T-helper 17 cell (primary cell): ENCODE measurements at regions not wholly inside any gene's neighbourhood (a gene's known extent, or its start where the extent isn't known, plus 50 kb on each side); places are given as distances from the start of the nearest gene placed in this dataset.
A peak's percentile ranks its signal among the peaks of the same experiment; 100 is the strongest.
"Not testable (repeated sequence)": the region's sequence is repeated elsewhere in the genome, so short reads cannot be mapped to it uniquely, and the experiment has no call there.

Source experiments
- ATAC-seq: fragments of 150-1000 bp; cut with Tn5 transposase; 2 replicates; pipeline ENCODE4 v1.10.0; 2021; ENCODE audit warnings: mild to moderate bottlenecking, moderate library complexity
- DNase-seq, 3 donors: peaks; one replicate each; pipeline versions ENCODE4 v3.0.0 to v3.0.0-alpha.2; 2020 to 2021
- H3K9me3 ChIP-seq: one replicate; pipeline ENCODE4 v1.7.0; 2013; ENCODE audit warnings: low read length, mild to moderate bottlenecking; ENCODE audit not compliant: control insufficient read depth, poor library complexity, severe bottlenecking
- H3K27ac Mint-ChIP-seq: one replicate; pipeline ENCODE4 v1.8.0; 2022; ENCODE audit warnings: mild to moderate bottlenecking, moderate library complexity, mixed read lengths
- H3K27me3 Mint-ChIP-seq: one replicate; pipeline ENCODE4 v1.8.0; 2022; ENCODE audit warnings: mixed read lengths
- H3K36me3 Mint-ChIP-seq: one replicate; pipeline ENCODE4 v1.8.0; 2022; ENCODE audit warnings: low read depth, mixed read lengths
- H3K4me1 Mint-ChIP-seq: one replicate; pipeline ENCODE4 v1.8.0; 2022; ENCODE audit warnings: mild to moderate bottlenecking, mixed read lengths
- H3K4me3 Mint-ChIP-seq: one replicate; pipeline ENCODE4 v1.8.0; 2022; ENCODE audit warnings: mild to moderate bottlenecking, moderate library complexity, mixed read lengths

- peaks cover 4% of the 10 kb centered on the region for H3K9me3 ChIP-seq
- H3K4me1 Mint-ChIP-seq: no peaks in the 10 kb centered on the region
- no peaks in the 10 kb centered on the region for H3K36me3 Mint-ChIP-seq
- no peak overlapping the region for H3K27ac Mint-ChIP-seq
- ATAC-seq: no peak
- no peak overlapping the region for H3K4me3 Mint-ChIP-seq
- DNase-seq: no peak
- H3K27me3 Mint-ChIP-seq: peaks cover 7% of the 10 kb centered on the region
These were observed 175.0 kb downstream of the OTUD1 start for GRCh38 chr10:23613900-23614299.

- DNase-seq (no peak), ATAC-seq (no peak)
- Mint-ChIP-seq H3K4me3 (no peak overlapping the region), H3K27ac (no peak overlapping the region), H3K36me3 (no peaks in the 10 kb centered on the region), H3K4me1 (no peaks in the 10 kb centered on the region), H3K27me3 (peaks cover 9% of the 10 kb centered on the region)
- peaks cover 4% of the 10 kb centered on the region for H3K9me3 ChIP-seq
These were observed 175.6 kb downstream of the OTUD1 start for GRCh38 chr10:23614483-23614882.

GRCh38 chr10:23630376-23630775, 191.5 kb downstream of the OTUD1 start:
- no peaks in the 10 kb centered on the region for H3K9me3 ChIP-seq
- ATAC-seq: no peak
- H3K27ac Mint-ChIP-seq: no peak overlapping the region
- H3K27me3 Mint-ChIP-seq: peaks cover 14% of the 10 kb centered on the region
- no peaks in the 10 kb centered on the region for H3K4me1 Mint-ChIP-seq
- H3K36me3 Mint-ChIP-seq: no peaks in the 10 kb centered on the region
- DNase-seq: no peak
- H3K4me3 Mint-ChIP-seq: no peak overlapping the region

GRCh38 chr10:23630885-23631284, 192.0 kb downstream of the OTUD1 start:
- Mint-ChIP-seq H3K36me3 (no peaks in the 10 kb centered on the region), H3K4me1 (no peaks in the 10 kb centered on the region), H3K27ac (no peak overlapping the region), H3K4me3 (no peak overlapping the region), H3K27me3 (peaks cover 9% of the 10 kb centered on the region)
- no peak for ATAC-seq
- no peak for DNase-seq
- no peaks in the 10 kb centered on the region for H3K9me3 ChIP-seq

- Mint-ChIP-seq H3K27ac (no peak overlapping the region), H3K27me3 (peaks cover 17% of the 10 kb centered on the region), H3K4me1 (no peaks in the 10 kb centered on the region), H3K36me3 (no peaks in the 10 kb centered on the region), H3K4me3 (no peak overlapping the region)
- DNase-seq (no peak), ATAC-seq (peak; percentile 37)
- H3K9me3 ChIP-seq: no peaks in the 10 kb centered on the region
These were observed 204.4 kb downstream of the OTUD1 start for GRCh38 chr10:23643111-23643780.

GRCh38 chr10:23648618-23649017, 209.7 kb downstream of the OTUD1 start:
- Mint-ChIP-seq H3K27me3 (peaks cover 21% of the 10 kb centered on the region), H3K4me3 (no peak overlapping the region), H3K4me1 (no peaks in the 10 kb centered on the region), H3K27ac (no peak overlapping the region), H3K36me3 (no peaks in the 10 kb centered on the region)
- DNase-seq (no peak), ATAC-seq (no peak)
- H3K9me3 ChIP-seq: no peaks in the 10 kb centered on the region

GRCh38 chr10:23656735-23657134, 217.9 kb downstream of the OTUD1 start:
- no peaks in the 10 kb centered on the region for H3K36me3 Mint-ChIP-seq
- H3K27ac Mint-ChIP-seq: no peak overlapping the region
- H3K27me3 Mint-ChIP-seq: peaks cover 38% of the 10 kb centered on the region
- DNase-seq: no peak
- H3K9me3 ChIP-seq: no peaks in the 10 kb centered on the region
- no peak overlapping the region for H3K4me3 Mint-ChIP-seq
- H3K4me1 Mint-ChIP-seq: no peaks in the 10 kb centered on the region
- no peak for ATAC-seq

GRCh38 chr10:23657677-23658076, 218.8 kb downstream of the OTUD1 start:
- no peaks in the 10 kb centered on the region for H3K9me3 ChIP-seq
- Mint-ChIP-seq H3K36me3 (no peaks in the 10 kb centered on the region), H3K27ac (no peak overlapping the region), H3K4me3 (no peak overlapping the region), H3K27me3 (peaks cover 38% of the 10 kb centered on the region), H3K4me1 (no peaks in the 10 kb centered on the region)
- ATAC-seq (no peak), DNase-seq (no peak)

- not testable (repeated sequence) for H3K4me1 Mint-ChIP-seq, DNase-seq, ATAC-seq, H3K9me3 ChIP-seq, H3K27ac Mint-ChIP-seq, H3K36me3 Mint-ChIP-seq, H3K4me3 Mint-ChIP-seq
- H3K27me3 Mint-ChIP-seq: peaks cover 25% of the 10 kb centered on the region
These were observed 233.0 kb downstream of the OTUD1 start for GRCh38 chr10:23671866-23672265.

GRCh38 chr10:23675585-23675984, 236.7 kb downstream of the OTUD1 start:
- no peak overlapping the region for H3K27ac Mint-ChIP-seq
- H3K36me3 Mint-ChIP-seq: no peaks in the 10 kb centered on the region
- DNase-seq (no peak), ATAC-seq (no peak)
- H3K9me3 ChIP-seq: no peaks in the 10 kb centered on the region
- peaks cover 33% of the 10 kb centered on the region for H3K27me3 Mint-ChIP-seq
- H3K4me3 Mint-ChIP-seq: no peak overlapping the region
- H3K4me1 Mint-ChIP-seq: no peaks in the 10 kb centered on the region

- DNase-seq: no peak
- Mint-ChIP-seq H3K4me3 (no peak overlapping the region), H3K4me1 (no peaks in the 10 kb centered on the region), H3K36me3 (no peaks in the 10 kb centered on the region), H3K27ac (no peak overlapping the region), H3K27me3 (peaks cover 33% of the 10 kb centered on the region)
- H3K9me3 ChIP-seq: no peaks in the 10 kb centered on the region
- no peak for ATAC-seq
These were observed 237.4 kb downstream of the OTUD1 start for GRCh38 chr10:23676296-23676695.

- H3K36me3 Mint-ChIP-seq: no peaks in the 10 kb centered on the region
- no peaks in the 10 kb centered on the region for H3K9me3 ChIP-seq
- ATAC-seq (no peak), DNase-seq (no peak)
- no peaks in the 10 kb centered on the region for H3K4me1 Mint-ChIP-seq
- no peak overlapping the region for H3K27ac Mint-ChIP-seq
- H3K27me3 Mint-ChIP-seq: peaks cover 15% of the 10 kb centered on the region
- H3K4me3 Mint-ChIP-seq: no peak overlapping the region
These were observed 247.8 kb downstream of the OTUD1 start for GRCh38 chr10:23686722-23687121.

GRCh38 chr10:23692736-23693135, 253.9 kb downstream of the OTUD1 start:
- Mint-ChIP-seq H3K27ac (no peak overlapping the region), H3K4me3 (no peak overlapping the region), H3K4me1 (peaks cover 2% of the 10 kb centered on the region), H3K27me3 (peaks cover 59% of the 10 kb centered on the region), H3K36me3 (no peaks in the 10 kb centered on the region)
- DNase-seq: no peak
- H3K9me3 ChIP-seq: no peaks in the 10 kb centered on the region
- ATAC-seq: no peak

- no peak for ATAC-seq
- H3K4me3 Mint-ChIP-seq: no peak overlapping the region
These were observed 254.6 kb downstream of the OTUD1 start for GRCh38 chr10:23693501-23693901.

More at GRCh38 chr10:23693501-23693901, 254.6 kb downstream of the OTUD1 start:
- DNase-seq: no peak
- no peaks in the 10 kb centered on the region for H3K36me3 Mint-ChIP-seq
- peaks cover 65% of the 10 kb centered on the region for H3K27me3 Mint-ChIP-seq
- no peaks in the 10 kb centered on the region for H3K9me3 ChIP-seq
- no peak overlapping the region for H3K27ac Mint-ChIP-seq
- peaks cover 2% of the 10 kb centered on the region for H3K4me1 Mint-ChIP-seq
